Endothelial cell of umbilical vein (primary cell): ENCODE measurements at regions not wholly inside any gene's neighbourhood (a gene's known extent, or its start where the extent isn't known, plus 50 kb on each side); places are given as distances from the start of the nearest gene placed in this dataset.

Source experiments
- BruUV-seq: library from RNA; stranded (reverse); fragments of 400-500 nt; replicated peaks from 2 replicates; lab custom pipeline; 2021; lab: Mats Ljungman, UMichigan
- CTCF ChIA-PET: fragments of 300-600, 350-600 bp; sonication (Branson Sonifier 250); formaldehyde crosslinking; loops from one replicate; lab custom pipeline; 2021; ENCODE audit warnings: antibody characterized with exemption, inconsistent platforms; lab: Charles Lee
- POLR2A ChIA-PET: fragments of 300-600, 350-600 bp; sonication (Branson Sonifier 250); formaldehyde crosslinking; loops from one replicate; lab custom pipeline; 2021; ENCODE audit warnings: antibody characterized with exemption, inconsistent platforms; lab: Charles Lee
- DNase-seq: peaks from one replicate; pipeline ENCODE4 v3.0.0-alpha.2; 2011; ENCODE audit warnings: low read depth, low spot score
- FAIRE-seq: peaks from 2 replicates; lab custom pipeline; 2011; peaks lifted over from hg19 to GRCh38; lab: Jason Lieb, UNC
- H2AFZ ChIP-seq: 2 replicates; pipeline ENCODE4 v1.6.0; 2012; ENCODE audit warnings: low read depth, low read length, control low read depth, inconsistent platforms
- H3K27ac ChIP-seq: 2 replicates; pipeline ENCODE4 v1.5.1; 2011; ENCODE audit warnings: low read depth, mild to moderate bottlenecking, control low read depth, low read length, moderate library complexity; ENCODE audit not compliant: insufficient read depth
- H3K27me3 ChIP-seq, 2 experiments: 2 replicates each; pipeline versions ENCODE4 v1.6.0 to v1.6.1; 2011; ENCODE audit warnings: low read length in 2 of 2, mixed read lengths in 1 of 2; ENCODE audit not compliant: control insufficient read depth in 2 of 2, insufficient read depth in 2 of 2
- H3K36me3 ChIP-seq, 2 experiments: 2 replicates in 1 of 2; 3 replicates in 1 of 2; pipeline ENCODE4 v1.5.1; 2011; ENCODE audit warnings: low read length in 2 of 2, mild to moderate bottlenecking in 1 of 2, moderate library complexity in 1 of 2; ENCODE audit not compliant: control insufficient read depth in 2 of 2, insufficient read depth in 2 of 2; ENCODE audit errors: extremely low read depth in 1 of 2
- H3K4me1 ChIP-seq: 3 replicates; pipeline ENCODE4 v1.5.1; 2011; ENCODE audit warnings: mild to moderate bottlenecking, low read length; ENCODE audit not compliant: control insufficient read depth, insufficient read depth; ENCODE audit errors: extremely low read depth
- H3K4me2 ChIP-seq: 2 replicates; pipeline ENCODE4 v1.6.1; 2011; ENCODE audit warnings: low read length, control low read depth, mixed read lengths; ENCODE audit not compliant: insufficient read depth
- H3K4me3 ChIP-seq, 3 experiments: fragments of 200-600 bp in 1 of 3; sonication (generic), shearing (Covaris generic) in 1 of 3; replicated peaks in 1 of 3; 2 replicates each; pipeline ENCODE4 v1.5.1; 2011 to 2016; ENCODE audit warnings: control low read depth in 3 of 3, low read length in 3 of 3, mild to moderate bottlenecking in 2 of 3, inconsistent platforms in 1 of 3, low read depth in 1 of 3, moderate library complexity in 1 of 3; ENCODE audit not compliant: insufficient read depth in 1 of 3
- H3K79me2 ChIP-seq: 2 replicates; pipeline ENCODE4 v1.6.0; 2012; ENCODE audit warnings: low read length, inconsistent platforms; ENCODE audit not compliant: control insufficient read depth, insufficient read depth
- H3K9ac ChIP-seq: replicated peaks from 2 replicates; pipeline ENCODE3; 2011; ENCODE audit warnings: low read length, control low read depth; ENCODE audit not compliant: insufficient read depth; ENCODE audit errors: extremely low read depth
- H3K9me1 ChIP-seq: replicated peaks from 3 replicates; pipeline ENCODE4 v1.6.0; 2011; ENCODE audit warnings: mild to moderate bottlenecking, low read length; ENCODE audit not compliant: control insufficient read depth, insufficient read depth; ENCODE audit errors: extremely low read depth
- H3K9me3 ChIP-seq: replicated peaks from 2 replicates; pipeline ENCODE4 v1.5.1; 2012; ENCODE audit warnings: low read length, inconsistent platforms; ENCODE audit not compliant: control insufficient read depth, insufficient read depth
- H4K20me1 ChIP-seq: replicated peaks from 2 replicates; pipeline ENCODE3; 2011; ENCODE audit warnings: mild to moderate bottlenecking, low read length; ENCODE audit not compliant: control insufficient read depth, insufficient read depth; ENCODE audit errors: extremely low read depth
- EZH2 ChIP-seq: IDR thresholded peaks from 2 replicates; pipeline ENCODE4 v1.6.1; 2012; ENCODE audit warnings: borderline replicate concordance, low read depth, mild to moderate bottlenecking, moderate library complexity, low read length, inconsistent platforms; ENCODE audit not compliant: severe bottlenecking
- FOS ChIP-seq: IDR thresholded peaks from 2 replicates; pipeline ENCODE4 v1.6.1; 2011; ENCODE audit warnings: mild to moderate bottlenecking, low read length, moderate library complexity, borderline replicate concordance; ENCODE audit not compliant: insufficient read depth
- GATA2 ChIP-seq: IDR thresholded peaks from 2 replicates; pipeline ENCODE4 v1.7.0; 2011; ENCODE audit warnings: low read depth, mild to moderate bottlenecking, moderate library complexity, mixed read lengths, low read length; ENCODE audit not compliant: insufficient read length, insufficient read depth
- JUN ChIP-seq: IDR thresholded peaks from 2 replicates; pipeline ENCODE4 v1.6.1; 2011; ENCODE audit warnings: borderline replicate concordance, low read depth; ENCODE audit not compliant: insufficient read length, insufficient read depth
- MAX ChIP-seq: IDR thresholded peaks from 2 replicates; pipeline ENCODE4 v1.6.1; 2011; ENCODE audit not compliant: insufficient read depth, insufficient read length
- MYC ChIP-seq: IDR thresholded peaks from one replicate; pipeline ENCODE4 v1.6.1; 2011; ENCODE audit warnings: mild to moderate bottlenecking, low read depth, low read length
- POLR2A ChIP-seq: IDR thresholded peaks from 2 replicates; pipeline ENCODE4 v1.6.1; 2012; ENCODE audit warnings: low read depth, mild to moderate bottlenecking, control low read depth, low read length
- POLR2AphosphoS5 ChIP-seq: IDR thresholded peaks from 2 replicates; pipeline ENCODE4 v1.6.1; 2012; ENCODE audit warnings: low read depth, mild to moderate bottlenecking, control low read depth, low read length, moderate library complexity; ENCODE audit not compliant: insufficient read depth
- dilution Hi-C: fragments of 300-500 bp; cut with MboI; formaldehyde crosslinking; loops from one replicate; pipeline ENCODE4 v1.15.0; 2019; ENCODE audit warnings: low sequenced_read_pairs; ENCODE audit not compliant: extremely low pct_ligation_motif_present
- intact Hi-C: fragments of 100-400 bp; cut with micrococcal nuclease; formaldehyde crosslinking; loops from one replicate; pipeline ENCODE4 v1.10.0; 2022
- TF ChIP-seq, protein P1 (sequence below), 2 donors: IDR thresholded peaks; 1 replicate in 1 of 2; 2 replicates in 1 of 2; pipeline ENCODE4 v1.5.1; 2011; ENCODE audit warnings: low read length in 2 of 2, mild to moderate bottlenecking in 2 of 2, moderate library complexity in 2 of 2, control low read depth in 1 of 2, inconsistent platforms in 1 of 2, low read depth in 1 of 2; ENCODE audit not compliant: insufficient read depth in 1 of 2; ENCODE audit errors: extremely low read depth in 1 of 2

GRCh38 chr5:158308429-158309025 is 449.6 kb upstream of the CLINT1 start:
- H3K4me1 ChIP-seq = no peaks in the 10 kb centered on the region
- H3K9me1 ChIP-seq = no peaks in the 10 kb centered on the region
- no peak overlapping the region for H3K4me2 ChIP-seq
- TF ChIP-seq MAX (no peak), POLR2A (no peak), MYC (no peak), FOS (no peak), EZH2 (no peak), POLR2AphosphoS5 (no peak), GATA2 (no peak), JUN (no peak)
- TF ChIP-seq, protein P1, sequence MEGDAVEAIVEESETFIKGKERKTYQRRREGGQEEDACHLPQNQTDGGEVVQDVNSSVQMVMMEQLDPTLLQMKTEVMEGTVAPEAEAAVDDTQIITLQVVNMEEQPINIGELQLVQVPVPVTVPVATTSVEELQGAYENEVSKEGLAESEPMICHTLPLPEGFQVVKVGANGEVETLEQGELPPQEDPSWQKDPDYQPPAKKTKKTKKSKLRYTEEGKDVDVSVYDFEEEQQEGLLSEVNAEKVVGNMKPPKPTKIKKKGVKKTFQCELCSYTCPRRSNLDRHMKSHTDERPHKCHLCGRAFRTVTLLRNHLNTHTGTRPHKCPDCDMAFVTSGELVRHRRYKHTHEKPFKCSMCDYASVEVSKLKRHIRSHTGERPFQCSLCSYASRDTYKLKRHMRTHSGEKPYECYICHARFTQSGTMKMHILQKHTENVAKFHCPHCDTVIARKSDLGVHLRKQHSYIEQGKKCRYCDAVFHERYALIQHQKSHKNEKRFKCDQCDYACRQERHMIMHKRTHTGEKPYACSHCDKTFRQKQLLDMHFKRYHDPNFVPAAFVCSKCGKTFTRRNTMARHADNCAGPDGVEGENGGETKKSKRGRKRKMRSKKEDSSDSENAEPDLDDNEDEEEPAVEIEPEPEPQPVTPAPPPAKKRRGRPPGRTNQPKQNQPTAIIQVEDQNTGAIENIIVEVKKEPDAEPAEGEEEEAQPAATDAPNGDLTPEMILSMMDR (IDR thresholded peaks at IDR 0.05; ENCODE audit: extremely low read depth in 1 of 2, insufficient read depth in 1 of 2, low read depth in 1 of 2, low read length in 2 of 2) = no peak
- H3K9me3 ChIP-seq = no peaks in the 10 kb centered on the region
- H3K79me2 ChIP-seq = no peaks in the 10 kb centered on the region
- POLR2A ChIA-PET = no interaction called here
- H3K27ac ChIP-seq = no peak overlapping the region
- no peak for FAIRE-seq
- H3K9ac ChIP-seq = no peak overlapping the region
- H3K4me3 ChIP-seq = no peak overlapping the region
- CTCF ChIA-PET = no interaction called here
- intact Hi-C loops (no loop called here), dilution Hi-C loops (no loop called here)
- no peaks in the 10 kb centered on the region for H3K27me3 ChIP-seq
- BruUV-seq = no TSS peak
- DNase-seq = no peak
- H3K36me3 ChIP-seq = no peaks in the 10 kb centered on the region
- H2AFZ ChIP-seq = no peak overlapping the region
- no peaks in the 10 kb centered on the region for H4K20me1 ChIP-seq
